Fibroblast of skin of left quadriceps (primary cell): ENCODE measurements at regions not wholly inside any gene's neighbourhood (a gene's known extent, or its start where the extent isn't known, plus 50 kb on each side); places are given as distances from the start of the nearest gene placed in this dataset.

Experiments used
- DNase-seq, 2 experiments: peaks; one replicate each; pipeline ENCODE4 v3.0.0-alpha.2; 2013; ENCODE audit warnings: low read depth in 2 of 2

DNA sequence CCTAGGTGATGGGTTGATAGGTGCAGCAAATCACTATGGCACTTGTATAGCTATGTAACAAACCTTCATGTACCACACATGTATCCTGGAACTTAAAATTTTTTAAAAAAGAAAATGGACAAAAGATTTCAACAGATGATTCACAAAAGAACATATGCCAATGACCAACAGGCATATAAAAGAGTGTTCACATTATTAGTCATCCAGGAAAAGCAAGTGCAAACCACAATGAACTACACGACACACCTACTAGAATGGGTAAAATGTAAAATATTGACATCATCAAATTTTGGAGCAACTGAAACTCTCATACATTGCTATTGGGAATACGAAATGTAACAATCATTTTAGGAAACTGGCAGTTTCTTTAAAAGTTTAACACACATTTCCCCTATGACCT is 109.9 kb downstream of the YIPF5 start:
- DNase-seq = no peak

DNA sequence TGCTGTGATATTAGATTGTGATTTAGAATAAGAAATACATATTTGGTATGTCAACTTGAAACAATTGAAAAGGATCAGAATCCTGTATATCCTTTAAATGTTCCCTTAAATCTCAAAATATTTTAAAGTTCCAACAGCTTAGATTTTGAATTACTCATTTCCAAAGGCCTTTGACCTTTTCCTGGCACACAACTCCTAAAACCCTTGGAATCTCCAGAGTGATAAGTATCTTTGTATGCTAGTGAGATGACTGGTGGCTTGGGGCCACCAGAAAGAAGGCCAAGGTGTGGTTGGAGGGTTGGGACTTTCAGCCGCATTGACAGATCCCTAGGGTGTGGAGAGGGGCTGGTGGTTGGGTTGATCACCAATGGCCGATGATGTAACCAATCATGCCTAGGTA is 104.7 kb downstream of the YIPF5 start:
- no peak for DNase-seq

DNA sequence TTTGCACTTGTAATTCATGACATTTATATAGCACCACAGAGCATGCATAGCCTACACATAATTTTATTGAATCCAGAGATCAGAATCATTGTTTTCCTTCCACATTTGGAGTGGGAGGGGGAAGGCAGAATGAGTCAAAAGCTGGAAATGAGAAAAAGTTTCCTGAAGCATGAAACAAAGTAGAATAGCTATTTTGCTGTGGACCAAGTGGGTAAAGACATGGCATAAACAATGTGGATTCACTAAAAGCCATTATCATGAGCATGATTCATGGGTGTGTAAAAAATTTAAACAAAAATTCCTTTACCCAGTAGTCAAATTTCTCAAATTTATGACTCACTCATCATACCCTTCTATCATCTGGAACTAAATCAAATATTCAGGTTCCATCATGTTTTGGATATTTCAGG is 97.9 kb downstream of the YIPF5 start:
- peak; percentile 93 to 94 for DNase-seq

DNA sequence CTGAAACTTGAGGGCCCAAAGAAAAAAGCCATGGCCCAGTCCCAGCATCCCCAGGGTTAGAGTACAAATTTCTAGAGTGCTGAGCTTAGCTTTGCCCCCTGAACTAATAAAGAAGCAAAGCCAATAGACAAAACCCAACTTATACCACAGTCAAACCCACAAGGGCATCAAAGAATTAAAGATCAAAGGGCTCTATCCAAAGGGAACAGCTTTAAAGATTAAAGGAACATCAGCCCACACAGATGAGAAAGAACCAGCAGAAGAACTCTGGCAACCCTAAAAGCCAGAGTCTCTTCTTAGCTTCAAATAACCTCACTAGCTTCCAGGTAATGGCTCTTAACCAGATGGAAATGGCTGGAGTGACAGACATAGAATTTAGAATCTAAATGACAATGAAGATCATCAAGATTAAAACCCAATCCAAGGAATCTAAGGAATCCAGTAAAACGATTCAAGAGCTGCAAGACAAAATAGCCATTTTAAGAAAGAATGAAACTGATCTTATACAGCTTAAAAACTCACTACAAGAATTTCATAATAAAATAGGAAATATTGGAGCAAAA is 93.9 kb downstream of the YIPF5 start:
- DNase-seq = no peak

DNA sequence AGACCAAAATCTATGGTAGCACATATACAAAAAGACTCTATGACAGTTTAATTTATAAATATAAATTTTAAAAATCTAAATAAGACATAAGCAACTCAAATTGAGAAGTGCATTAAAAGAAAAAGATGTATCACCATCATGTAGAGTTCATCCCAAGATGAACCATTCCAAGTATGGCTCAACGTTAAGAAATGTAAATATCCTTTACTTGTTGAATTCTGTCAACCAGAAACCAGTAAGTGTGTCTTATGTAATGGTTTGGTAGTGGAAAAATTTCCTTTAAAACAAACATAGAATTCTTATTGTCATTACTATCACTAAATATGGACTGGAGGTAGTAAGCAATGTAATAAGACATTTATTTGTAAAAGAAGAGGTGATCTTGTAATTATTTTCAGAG is 87.3 kb downstream of the YIPF5 start:
- no peak for DNase-seq

DNA sequence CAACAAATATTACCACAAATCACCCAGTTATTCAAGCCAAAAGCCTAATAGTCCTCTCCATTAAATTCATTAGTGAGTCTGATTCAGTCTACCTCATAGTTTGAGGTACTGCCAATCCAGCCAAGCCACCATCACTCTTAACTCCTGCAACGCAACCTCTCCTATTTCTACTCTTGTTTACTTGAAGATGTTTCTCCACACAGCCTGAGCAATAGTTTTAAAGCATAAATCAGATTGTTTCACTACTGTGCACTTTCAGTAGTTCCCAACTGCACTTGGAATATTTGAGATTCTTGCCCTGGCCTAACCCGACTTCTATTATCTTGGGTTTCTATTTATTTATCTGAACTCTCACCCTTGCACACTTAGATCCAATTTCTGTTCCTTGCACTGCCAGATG is 85.5 kb downstream of the YIPF5 start:
- DNase-seq = no peak

DNA sequence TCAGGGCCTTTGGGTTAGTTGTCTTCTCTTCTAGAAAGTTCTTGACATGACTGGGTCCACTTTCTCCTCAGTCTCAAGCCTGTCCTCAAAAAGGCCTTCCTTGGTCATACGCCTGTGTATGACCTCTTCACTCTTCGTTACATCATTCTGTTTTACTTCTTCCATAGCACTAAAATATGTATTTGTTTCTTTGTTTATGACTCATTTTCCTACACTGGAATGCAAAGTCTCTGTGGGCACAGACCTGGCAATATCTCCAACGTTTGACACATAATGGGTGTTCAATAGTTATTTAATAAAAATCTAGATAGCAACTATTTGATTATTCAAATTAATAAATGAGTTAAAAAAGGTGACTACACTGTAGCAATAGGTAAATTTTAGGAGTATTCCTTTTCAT is 85.1 kb downstream of the YIPF5 start:
- DNase-seq = no peak

DNA sequence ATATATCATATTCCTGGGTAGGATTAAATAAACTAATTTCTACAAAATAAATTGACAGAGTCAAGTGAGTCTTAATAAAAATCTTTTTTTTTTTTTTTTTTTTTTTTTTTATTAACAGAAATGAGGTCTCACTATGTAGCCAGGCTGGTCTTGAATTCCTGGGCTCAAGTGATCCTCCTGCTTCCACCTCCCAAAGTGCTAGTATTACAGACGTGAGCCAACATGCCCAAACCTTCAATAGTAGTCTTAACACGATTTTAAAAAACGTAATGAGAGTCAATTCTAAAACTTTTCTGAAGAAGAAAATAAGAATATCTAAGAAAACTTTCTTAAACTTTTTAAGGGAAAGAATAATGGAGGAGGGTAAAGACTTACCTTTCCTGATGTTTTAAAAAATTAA is 84.2 kb downstream of the YIPF5 start:
- DNase-seq = no peak

DNA sequence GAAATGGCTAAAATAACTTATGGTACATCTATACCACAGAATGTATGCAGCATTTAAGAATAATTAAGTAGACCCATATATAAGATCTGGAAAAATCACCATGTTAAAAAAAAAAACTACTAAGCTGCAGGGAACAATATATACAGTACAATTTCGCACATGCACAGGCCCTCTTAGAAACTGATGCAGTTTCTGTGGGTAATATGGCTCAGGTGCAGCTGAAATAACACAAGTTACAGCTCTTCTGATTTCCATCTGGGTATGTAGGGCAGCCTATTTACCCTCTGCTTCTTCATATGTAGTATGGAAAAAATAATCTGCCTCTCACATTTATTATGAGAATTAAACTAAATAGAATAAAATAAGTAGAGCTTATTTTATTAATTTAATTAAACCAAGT is 82.9 kb downstream of the YIPF5 start:
- DNase-seq = no peak

DNA sequence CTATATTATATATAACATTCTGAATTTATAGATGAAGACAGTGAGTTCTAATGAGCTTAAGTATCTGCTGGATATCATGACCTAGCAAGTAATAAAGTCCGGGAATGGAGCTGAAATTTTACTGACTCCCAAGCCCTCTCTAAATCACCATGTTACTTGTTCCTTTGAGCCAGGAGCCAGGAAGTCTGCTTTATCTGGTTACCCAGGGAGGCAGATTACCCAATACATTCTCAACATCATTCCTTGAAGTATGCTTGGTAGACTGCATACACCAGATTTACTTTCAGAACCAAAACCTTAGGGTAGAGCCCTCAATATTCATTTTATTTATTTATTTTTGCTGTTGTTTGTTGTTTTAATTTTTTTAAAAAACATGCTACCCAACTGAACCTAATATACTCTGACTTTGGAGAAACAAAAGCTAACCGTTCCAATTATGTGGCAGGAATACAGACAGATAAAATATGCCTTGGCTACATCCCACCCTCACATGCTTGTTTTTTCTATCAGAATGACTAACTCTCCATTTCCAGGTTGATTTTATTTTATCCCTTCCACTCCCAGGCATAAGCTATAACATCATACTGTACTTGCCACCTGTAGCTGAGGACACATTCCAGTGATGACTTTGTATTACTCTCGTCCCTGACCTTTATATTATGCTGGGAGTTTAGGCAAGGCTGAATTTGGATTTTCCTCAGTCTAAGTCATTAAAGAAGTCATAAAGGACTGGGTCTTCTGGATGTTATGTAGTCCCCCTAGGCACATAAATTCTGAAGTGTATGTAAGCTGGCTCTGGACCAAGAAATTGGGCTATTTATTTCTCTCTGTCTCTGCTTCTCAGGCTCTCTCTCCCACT is 82.0 kb downstream of the YIPF5 start:
- DNase-seq = no peak

DNA sequence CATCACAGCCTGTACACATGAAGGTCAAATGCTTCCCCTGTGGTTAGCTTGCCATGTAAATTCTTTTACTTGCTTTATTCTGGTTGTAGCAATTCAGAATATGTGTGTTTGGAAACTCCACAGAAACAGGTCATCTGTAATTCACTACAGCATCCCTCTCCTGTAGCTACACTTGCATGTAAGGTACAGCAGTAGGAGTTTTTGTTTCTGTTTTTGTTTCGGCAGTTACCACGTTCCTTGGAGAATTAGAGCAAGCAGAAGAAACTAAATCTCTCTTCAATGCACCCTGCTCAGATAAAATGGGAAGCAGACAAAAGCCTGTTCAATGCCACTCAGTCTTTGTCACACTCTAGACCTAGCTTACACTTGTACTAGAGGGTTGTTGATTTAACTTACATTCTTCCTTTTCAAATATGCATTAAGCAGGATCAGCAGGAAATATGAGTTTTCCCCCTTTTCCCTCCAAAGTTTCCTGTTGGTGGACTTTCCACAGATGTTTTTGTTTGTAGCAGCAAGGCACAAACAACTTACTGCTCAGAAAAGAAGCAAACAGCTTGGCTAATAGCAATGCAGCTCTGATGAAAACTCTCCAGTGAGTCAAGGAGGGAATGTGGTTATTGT is 80.9 kb downstream of the YIPF5 start:
- no peak for DNase-seq

DNA sequence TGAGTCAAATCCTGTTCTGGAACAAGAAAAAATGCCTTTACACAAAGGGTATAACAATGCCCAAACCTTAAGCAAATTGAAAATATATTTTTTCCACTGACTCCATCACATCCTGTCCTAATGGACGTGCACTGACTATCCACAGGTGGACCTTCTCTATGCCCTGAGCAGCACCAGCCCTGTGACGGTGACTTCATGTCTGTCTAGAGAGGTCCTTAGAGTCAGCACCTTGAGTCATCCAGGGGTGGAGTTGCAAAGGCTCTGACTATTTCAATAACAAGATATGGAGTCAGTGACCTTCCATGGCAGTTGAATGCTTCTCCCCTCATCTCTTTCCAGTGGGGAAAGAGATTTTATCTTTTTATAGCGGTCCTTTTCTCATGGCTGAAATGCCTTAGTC is 78.0 kb downstream of the YIPF5 start:
- no peak for DNase-seq

DNA sequence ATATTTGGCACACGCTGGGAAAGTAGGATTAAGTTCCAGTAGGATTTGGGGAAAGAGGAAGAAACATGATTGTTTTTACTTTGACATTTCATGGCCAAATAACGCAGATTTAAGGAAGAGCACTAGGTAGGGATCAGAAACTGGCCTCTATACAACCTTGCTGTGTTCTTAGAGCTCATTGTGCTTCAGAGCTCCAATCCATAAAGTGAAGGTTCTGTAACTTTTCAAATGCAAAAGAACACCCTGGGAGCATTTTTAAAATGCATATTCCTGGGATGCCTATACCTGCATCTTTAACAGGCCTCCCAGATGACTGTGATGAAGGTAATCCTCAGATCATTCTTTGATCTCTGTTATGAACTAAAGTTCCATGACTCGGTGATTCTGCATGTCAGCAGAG is 77.1 kb downstream of the YIPF5 start:
- no peak for DNase-seq

DNA sequence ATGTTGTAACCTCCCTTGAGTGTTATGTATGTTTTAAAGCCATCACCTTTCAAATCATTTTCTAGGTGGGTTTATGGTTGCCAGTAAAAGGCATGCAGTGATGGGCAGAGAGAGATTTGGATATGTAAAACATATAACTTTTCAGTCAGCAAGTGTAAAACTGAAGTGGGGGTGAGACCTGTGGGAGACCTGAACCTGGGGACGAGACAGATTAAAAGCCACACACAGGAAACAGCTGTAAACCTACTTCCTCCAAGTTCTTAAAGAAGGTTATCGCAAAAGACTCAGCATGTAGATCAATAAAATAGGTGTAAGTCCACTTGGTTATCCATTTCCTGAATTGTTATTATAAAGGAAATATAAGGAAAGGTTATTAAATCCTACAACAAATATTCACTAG is 76.6 kb downstream of the YIPF5 start:
- DNase-seq = no peak

DNA sequence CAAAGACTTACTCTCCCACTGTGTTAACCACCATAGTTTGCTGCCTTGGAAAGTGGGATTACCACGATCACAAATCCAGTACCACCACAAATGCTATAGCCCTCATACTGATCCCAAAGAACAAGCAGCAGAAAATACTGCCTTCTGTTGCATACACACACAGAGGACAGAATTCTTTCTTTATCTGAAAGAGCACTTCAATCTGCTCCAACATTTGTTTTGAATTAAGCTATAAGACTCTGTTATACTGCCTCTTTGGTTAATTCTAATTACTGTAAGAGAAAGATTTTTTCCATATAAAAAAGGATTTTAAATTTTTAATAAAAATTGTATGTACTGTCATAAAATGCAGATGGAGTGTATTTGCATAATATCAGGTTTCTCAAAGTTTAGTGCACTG is 69.8 kb downstream of the YIPF5 start:
- DNase-seq = peak in 1 of 2 experiments; percentile 24

DNA sequence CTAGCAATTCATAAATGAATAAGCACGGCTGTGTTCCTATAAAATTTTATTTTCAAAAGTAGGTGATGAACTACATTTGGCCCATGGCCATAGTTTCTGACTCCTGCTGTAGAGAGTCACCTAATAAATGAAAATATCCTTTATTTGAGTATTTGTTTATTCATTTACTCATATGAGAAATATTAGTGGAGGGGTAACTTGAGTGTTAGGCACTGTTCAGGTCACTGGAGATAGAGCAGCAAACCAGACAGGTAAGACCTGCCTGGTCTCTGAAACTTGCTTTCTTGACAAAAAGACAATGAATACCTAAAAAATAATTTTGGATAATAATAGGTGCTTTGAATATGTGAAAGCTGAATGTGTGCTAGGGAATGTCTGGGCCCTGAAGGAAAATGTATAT is 68.8 kb downstream of the YIPF5 start:
- no peak for DNase-seq

DNA sequence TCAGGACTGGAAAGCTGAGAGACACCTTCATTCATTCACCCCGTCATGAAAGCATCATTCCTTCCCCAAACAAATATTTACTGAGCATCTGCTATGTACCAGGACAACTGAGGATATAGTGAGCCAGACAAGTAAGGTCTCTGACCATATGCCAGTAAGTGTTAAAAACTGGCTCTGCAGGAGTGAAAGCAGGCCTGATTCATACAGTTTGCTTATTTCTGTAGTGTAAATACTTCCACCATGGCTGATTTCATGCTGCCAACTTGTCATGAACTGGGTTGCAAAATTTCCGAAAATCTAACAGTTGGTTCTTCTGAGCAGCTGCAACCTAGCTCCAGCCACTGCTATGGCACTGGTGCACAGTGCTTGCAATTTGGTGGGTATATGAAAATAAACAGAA is 68.1 kb downstream of the YIPF5 start:
- no peak for DNase-seq

DNA sequence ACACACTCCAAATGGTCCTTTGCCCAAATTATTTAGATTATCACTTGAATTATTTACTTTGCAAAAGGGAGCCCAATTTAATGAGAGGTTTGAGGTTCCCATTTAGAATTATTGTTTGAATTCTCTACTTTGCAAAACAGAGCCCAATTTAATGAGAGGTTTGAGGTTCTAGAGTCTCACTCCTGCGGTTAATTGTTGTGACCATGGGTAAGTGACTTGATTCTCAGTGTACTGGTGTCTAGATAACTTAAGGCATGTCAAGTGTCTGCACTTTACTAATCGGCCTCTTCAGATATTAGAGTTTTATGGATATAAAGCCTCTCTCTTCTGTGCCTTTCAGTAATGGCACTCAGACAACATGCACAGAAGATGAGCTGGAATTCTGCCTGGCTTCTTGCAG is 67.5 kb downstream of the YIPF5 start:
- DNase-seq = no peak

DNA sequence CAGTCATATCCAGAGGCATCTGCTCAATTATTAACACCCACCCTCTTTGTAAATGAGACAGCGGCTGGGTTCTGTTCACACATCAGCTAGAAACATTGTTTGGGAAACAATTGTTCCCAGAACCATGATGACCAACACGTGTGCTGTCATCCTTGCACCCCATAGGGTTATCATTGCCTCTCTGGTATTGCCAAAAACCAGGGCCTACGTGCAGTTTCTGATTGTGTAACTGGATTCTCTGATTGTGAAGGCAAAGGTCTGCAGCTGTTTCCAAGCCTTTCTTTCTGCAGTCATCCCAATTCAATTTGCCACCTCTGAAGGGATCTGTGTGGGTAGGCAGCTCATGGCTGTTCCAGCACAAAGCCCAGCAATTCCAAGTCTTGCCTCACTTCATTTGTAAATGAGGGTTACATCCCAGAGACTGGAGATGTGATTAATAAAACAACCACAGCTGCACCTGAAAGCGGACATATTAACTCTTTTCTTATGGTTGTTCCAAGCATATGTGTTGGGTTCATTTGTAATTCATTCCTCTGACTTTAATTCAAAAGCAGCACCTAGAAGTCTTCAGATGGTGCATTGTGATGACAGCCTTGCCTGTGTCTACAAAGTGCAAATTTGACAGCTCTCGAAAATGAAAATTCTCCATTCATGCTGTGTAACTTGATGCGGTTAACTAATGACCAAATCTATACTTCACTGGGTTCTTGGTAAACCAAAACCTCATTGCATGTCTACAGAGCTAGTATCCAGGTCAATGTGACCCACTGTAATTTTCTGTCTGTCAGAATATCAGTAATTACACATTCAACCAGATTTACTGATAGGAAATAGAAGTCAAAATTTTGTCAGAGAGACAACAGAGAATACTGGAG is 66.6 kb downstream of the YIPF5 start:
- DNase-seq = no peak

DNA sequence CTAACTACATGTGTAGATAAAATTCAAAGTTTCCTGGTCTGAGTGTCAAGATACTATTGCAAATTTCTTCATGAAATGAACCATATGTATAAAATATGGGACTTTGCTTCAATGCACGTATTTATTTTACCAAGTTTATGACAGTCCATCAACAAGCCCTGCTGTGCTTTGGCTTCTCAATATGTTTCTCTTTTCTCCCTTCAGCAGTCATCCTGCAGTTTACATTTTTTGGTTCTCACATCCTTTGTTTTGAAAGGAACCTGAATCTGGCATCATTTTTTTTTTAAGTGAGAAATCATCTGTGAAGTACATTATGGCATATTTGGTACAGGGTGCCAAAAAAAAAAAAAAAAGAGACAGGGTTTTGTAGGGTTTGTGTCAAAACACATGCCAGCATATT is 65.1 kb downstream of the YIPF5 start:
- no peak for DNase-seq

DNA sequence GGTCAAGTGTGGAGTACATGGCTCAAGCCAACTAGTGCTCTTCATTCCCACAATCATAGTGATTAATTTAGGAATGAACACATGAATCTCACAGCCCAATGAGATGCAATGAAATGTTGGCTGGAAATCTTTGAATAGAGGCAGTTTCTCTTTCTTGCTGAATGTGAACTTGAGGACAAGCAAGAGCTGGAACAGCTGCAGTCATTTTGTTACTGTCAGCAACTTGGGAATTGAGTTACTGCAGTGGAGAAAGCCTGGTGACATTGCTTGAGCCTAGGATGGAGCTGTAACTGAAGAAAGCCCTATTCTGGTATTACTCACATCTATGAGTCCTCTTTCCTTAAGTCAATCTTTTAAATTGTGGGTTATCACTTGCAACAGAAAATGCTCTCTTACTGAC is 62.3 kb downstream of the YIPF5 start:
- no peak for DNase-seq
